ENCODE measurements at regions not wholly inside any gene's neighbourhood (a gene's known extent, or its start where the extent isn't known, plus 50 kb on each side); places are given as distances from the start of the nearest gene placed in this dataset.

DNA sequence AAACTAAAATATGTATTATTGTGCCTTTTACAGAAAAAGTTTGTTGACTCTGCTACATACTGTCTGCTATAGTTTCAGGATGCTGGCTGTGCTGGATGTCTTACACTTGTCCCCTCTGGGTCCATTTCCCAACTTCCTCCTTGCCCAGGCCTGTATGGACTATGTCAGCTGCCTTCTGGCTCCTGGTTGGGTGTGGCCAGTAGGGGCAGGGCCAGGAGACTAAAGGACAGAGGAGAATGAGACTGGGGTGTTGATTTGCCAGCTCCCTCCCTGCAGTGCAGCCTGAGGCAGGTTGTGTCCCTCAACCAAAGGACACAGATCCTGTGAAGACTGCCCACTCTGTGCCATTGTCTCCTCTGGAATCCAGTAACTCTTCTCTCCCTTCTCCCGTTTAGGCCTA is 90.6 kb upstream of the UBE2E2 start:
- TF ChIP-seq, protein P1, sequence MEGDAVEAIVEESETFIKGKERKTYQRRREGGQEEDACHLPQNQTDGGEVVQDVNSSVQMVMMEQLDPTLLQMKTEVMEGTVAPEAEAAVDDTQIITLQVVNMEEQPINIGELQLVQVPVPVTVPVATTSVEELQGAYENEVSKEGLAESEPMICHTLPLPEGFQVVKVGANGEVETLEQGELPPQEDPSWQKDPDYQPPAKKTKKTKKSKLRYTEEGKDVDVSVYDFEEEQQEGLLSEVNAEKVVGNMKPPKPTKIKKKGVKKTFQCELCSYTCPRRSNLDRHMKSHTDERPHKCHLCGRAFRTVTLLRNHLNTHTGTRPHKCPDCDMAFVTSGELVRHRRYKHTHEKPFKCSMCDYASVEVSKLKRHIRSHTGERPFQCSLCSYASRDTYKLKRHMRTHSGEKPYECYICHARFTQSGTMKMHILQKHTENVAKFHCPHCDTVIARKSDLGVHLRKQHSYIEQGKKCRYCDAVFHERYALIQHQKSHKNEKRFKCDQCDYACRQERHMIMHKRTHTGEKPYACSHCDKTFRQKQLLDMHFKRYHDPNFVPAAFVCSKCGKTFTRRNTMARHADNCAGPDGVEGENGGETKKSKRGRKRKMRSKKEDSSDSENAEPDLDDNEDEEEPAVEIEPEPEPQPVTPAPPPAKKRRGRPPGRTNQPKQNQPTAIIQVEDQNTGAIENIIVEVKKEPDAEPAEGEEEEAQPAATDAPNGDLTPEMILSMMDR (IDR thresholded peaks at IDR 0.05), result no peak
- TF ChIP-seq POLR2A (IDR thresholded peaks at IDR 0.05), result no peak
